ENCODE measurements at regions not wholly inside any gene's neighbourhood (a gene's known extent, or its start where the extent isn't known, plus 50 kb on each side); places are given as distances from the start of the nearest gene placed in this dataset.

DNA sequence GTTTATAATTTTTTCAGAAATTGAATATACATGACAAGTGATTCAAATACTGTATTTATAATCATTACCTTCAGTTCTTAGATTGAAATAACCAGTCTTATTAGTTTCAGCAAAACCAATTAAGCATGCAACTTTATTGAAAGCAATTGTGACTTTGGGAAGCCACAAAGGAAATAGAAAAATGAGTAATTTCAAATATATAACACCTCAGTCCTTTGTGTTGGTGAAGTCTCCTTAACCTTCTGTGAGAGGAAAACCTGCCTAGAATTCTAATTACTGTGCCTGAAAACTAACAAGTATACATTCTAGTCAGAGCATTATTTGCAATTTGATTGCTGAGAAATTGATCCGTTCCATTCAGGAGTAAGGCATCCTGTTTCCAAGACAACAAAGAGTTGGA is 95.8 kb downstream of the S1PR1 start:
- no peak for DNase-seq
- Mint-ChIP-seq H3K27me3 (ENCODE audit: low read depth) (peaks cover 7% of the 10 kb centered on the region), H3K27ac (no peak overlapping the region)

GRCh38 chr1:101333186-101333585 is 96.4 kb downstream of the S1PR1 start:
- ATAC-seq (replicated peaks in 1 of 2): no peak
- Mint-ChIP-seq H3K9me3 (peaks cover 4 to 13% of the 10 kb centered on the region in 2 donors), H3K4me1 (ENCODE audit: low read depth) (peaks cover 22% of the 10 kb centered on the region), H3K4me3 (no peak overlapping the region), H3K27ac (no peak overlapping the region), H3K36me3 (ENCODE audit: insufficient read depth in 2 of 2) (peaks cover 0 to 1% of the 10 kb centered on the region in 2 donors), H3K27me3 (ENCODE audit: low read depth) (peaks cover 7% of the 10 kb centered on the region)
- DNase-seq: no peak

More for the DNA sequence above, 95.8 kb downstream of the S1PR1 start:
- Mint-ChIP-seq H3K9me3 (peaks cover 4 to 13% of the 10 kb centered on the region in 2 donors), H3K36me3 (ENCODE audit: insufficient read depth in 2 of 2) (peaks cover 0 to 1% of the 10 kb centered on the region in 2 donors), H3K4me3 (no peak overlapping the region), H3K4me1 (ENCODE audit: low read depth) (peaks cover 22% of the 10 kb centered on the region)
- no peak for ATAC-seq (replicated peaks in 1 of 2)

DNA sequence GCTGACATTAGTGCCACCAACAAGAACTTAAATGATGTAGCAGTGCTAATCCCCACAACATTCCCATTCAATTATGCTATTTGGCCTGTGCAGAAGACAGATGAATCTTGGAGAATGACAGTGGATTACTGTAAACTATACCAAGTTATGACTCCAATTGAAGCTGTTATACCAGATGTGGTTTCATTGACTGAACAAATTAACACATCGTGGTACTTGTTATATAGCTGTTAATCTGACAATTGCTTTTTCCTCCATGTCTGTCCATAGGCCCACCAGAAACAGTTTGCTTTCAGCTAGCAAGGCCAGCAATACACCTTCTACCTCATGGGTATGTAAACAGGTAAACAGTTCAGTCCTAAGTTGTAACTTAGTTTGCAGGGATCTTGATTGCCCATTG is 101.1 kb downstream of the S1PR1 start:
- Mint-ChIP-seq H3K4me1 (ENCODE audit: low read depth) (peaks cover 19% of the 10 kb centered on the region), H3K27ac (no peak overlapping the region), H3K27me3 (ENCODE audit: low read depth) (peaks cover 7% of the 10 kb centered on the region), H3K36me3 (ENCODE audit: insufficient read depth in 2 of 2) (peaks cover 1% of the 10 kb centered on the region in 2 donors), H3K4me3 (no peak overlapping the region), H3K9me3 (peaks cover under 1 to 8% of the 10 kb centered on the region in 2 donors)
- no peak for DNase-seq
- no peak for ATAC-seq (replicated peaks in 1 of 2)

DNA sequence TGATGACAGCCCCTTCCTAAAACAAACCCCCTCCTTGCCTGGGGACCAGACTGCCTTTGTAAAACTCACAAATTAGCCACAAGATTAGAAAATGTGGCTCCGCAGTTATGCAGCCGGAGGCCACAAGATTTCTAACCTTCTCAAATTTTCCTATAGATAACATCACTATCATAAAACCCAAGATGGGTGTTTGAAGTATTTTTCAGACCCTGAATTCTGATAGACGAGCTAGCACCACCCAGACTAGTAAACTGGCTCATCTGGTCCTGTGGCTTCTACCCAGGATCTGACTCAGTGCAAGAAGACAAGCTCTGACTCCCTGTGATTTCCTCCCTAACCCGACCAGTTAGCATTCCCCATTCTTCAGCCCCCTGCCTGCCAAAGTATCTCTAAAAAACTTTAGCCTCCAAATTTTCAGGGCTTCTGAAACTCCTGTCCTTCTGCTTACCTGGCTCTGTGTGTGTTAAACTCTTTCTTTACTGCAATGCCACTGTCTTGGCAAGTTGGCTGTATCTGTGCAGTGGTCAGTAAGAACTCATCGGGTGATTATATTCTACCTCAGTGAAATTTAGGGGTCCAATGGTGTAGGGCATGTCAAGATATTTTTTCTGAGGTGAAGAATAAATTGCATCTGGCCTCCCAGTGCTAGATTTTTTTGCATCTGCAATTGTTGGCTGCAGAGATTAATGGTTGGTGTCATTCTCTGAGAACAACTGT is 102.1 kb downstream of the S1PR1 start:
- H3K27me3 Mint-ChIP-seq (ENCODE audit: low read depth): peaks cover 7% of the 10 kb centered on the region

GRCh38 chr1:101344745-101345144 is 107.9 kb downstream of the S1PR1 start:
- H3K27ac Mint-ChIP-seq: peak overlapping the region; percentile 63
- peaks cover 5 to 7% of the 10 kb centered on the region in 2 donors for H3K9me3 Mint-ChIP-seq
- no peaks in the 10 kb centered on the region for H3K27me3 Mint-ChIP-seq (ENCODE audit: low read depth)
- H3K4me3 Mint-ChIP-seq: peak overlapping the region in 1 of 2 donors; percentile 34
- no peak for ATAC-seq (replicated peaks in 1 of 2)
- no peak for DNase-seq
- H3K36me3 Mint-ChIP-seq (ENCODE audit: insufficient read depth in 2 of 2): peaks cover 5% of the 10 kb centered on the region in 2 donors
- H3K4me1 Mint-ChIP-seq (ENCODE audit: low read depth): peaks cover 34% of the 10 kb centered on the region

More for the DNA sequence above, 102.1 kb downstream of the S1PR1 start:
- peaks cover 17% of the 10 kb centered on the region for H3K4me1 Mint-ChIP-seq (ENCODE audit: low read depth)
- DNase-seq (peak in 1 of 2 donors; percentile 40), ATAC-seq (replicated peaks in 1 of 2) (peak; percentile 76 to 99)
- peak overlapping the region in 1 of 2 donors; percentile 24 for H3K4me3 Mint-ChIP-seq
- H3K27ac Mint-ChIP-seq: no peak overlapping the region
- H3K36me3 Mint-ChIP-seq (ENCODE audit: insufficient read depth in 2 of 2): peaks cover 5% of the 10 kb centered on the region in 2 donors
- H3K9me3 Mint-ChIP-seq: peaks cover 5 to 14% of the 10 kb centered on the region in 2 donors

DNA sequence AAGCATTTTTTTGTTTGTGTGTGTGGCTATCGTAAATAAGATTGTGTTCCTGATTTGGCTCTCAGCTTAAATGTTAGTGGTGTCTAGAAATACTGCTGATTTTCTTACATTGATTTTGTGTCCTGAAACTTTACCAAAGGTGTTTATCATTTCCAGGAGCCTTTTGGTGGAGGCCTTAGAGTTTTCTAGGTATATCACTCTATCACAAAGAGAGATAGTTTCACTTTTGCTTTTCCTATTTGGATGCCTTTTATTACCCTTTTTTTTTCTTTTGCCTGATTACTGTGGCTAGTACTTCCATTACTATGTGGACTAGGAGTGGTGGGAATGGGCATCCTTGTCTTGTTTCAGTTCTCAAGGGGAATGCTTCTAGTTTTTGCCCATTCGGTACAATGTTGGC is 109.6 kb downstream of the S1PR1 start:
- ATAC-seq (replicated peaks in 1 of 2): no peak
- peaks cover 34% of the 10 kb centered on the region for H3K4me1 Mint-ChIP-seq (ENCODE audit: low read depth)
- peak overlapping the region; percentile 33 to 78 for H3K4me3 Mint-ChIP-seq
- no peak overlapping the region for H3K27ac Mint-ChIP-seq
- peaks cover 5 to 7% of the 10 kb centered on the region in 2 donors for H3K9me3 Mint-ChIP-seq
- H3K27me3 Mint-ChIP-seq (ENCODE audit: low read depth): no peaks in the 10 kb centered on the region
- DNase-seq: no peak
- H3K36me3 Mint-ChIP-seq (ENCODE audit: insufficient read depth in 2 of 2): peaks cover 5% of the 10 kb centered on the region in 2 donors

GRCh38 chr1:101356013-101356412 is 119.2 kb downstream of the S1PR1 start:
- no peak overlapping the region for H3K4me3 Mint-ChIP-seq
- H3K27me3 Mint-ChIP-seq (ENCODE audit: low read depth): peaks cover 6% of the 10 kb centered on the region
- DNase-seq: no peak
- no peak overlapping the region for H3K27ac Mint-ChIP-seq
- H3K36me3 Mint-ChIP-seq (ENCODE audit: insufficient read depth in 2 of 2): no peaks in the 10 kb centered on the region
- H3K9me3 Mint-ChIP-seq: no peaks in the 10 kb centered on the region
- ATAC-seq (replicated peaks in 1 of 2): no peak
- H3K4me1 Mint-ChIP-seq (ENCODE audit: low read depth): peaks cover 11% of the 10 kb centered on the region

DNA sequence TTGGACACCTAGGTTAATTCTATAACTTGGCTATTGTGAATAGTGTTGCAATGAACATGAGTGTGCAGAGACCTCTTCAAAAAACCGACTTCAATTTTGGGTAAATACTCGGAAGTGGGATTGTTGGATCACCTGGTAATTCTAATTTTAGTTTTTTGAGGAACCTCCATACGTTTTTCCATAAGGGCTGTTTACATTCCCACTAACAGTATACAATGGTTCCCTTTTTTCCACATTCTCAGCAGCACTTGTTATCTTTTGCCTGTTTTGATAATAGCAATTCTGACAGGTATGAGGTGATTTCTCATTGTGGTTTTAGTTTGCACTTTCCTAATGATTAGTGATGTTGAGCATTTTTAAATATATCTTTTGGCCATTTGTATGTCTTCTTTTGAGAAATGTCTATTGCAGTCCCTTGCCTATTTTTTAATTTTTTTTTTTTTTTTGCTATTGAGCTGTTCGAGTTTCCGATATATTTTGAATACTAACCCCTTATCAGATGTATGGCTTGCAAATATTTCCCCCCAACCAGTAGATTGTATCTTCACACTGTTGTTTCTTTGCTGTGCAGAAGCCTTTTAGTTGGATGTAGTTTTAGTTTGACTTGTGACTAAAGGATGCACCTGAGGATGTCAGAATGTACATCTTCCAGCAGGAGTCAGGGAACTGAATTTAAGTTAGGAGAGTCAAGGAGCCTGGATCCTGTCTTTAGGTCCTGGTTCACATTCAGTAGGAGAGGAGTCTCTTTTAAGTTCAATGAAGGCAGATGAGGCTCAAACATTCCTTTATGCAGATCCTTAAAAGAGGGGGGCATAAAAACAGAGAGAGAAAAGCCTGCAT is 120.0 kb downstream of the S1PR1 start:
- peaks cover 6% of the 10 kb centered on the region for H3K27me3 Mint-ChIP-seq (ENCODE audit: low read depth)
- H3K9me3 Mint-ChIP-seq: no peaks in the 10 kb centered on the region
- no peak overlapping the region for H3K4me3 Mint-ChIP-seq
- H3K4me1 Mint-ChIP-seq (ENCODE audit: low read depth): peaks cover 11% of the 10 kb centered on the region
- peak overlapping the region; percentile 3 for H3K27ac Mint-ChIP-seq
- no peak for DNase-seq
- H3K36me3 Mint-ChIP-seq (ENCODE audit: insufficient read depth in 2 of 2): no peaks in the 10 kb centered on the region
- no peak for ATAC-seq (replicated peaks in 1 of 2)

DNA sequence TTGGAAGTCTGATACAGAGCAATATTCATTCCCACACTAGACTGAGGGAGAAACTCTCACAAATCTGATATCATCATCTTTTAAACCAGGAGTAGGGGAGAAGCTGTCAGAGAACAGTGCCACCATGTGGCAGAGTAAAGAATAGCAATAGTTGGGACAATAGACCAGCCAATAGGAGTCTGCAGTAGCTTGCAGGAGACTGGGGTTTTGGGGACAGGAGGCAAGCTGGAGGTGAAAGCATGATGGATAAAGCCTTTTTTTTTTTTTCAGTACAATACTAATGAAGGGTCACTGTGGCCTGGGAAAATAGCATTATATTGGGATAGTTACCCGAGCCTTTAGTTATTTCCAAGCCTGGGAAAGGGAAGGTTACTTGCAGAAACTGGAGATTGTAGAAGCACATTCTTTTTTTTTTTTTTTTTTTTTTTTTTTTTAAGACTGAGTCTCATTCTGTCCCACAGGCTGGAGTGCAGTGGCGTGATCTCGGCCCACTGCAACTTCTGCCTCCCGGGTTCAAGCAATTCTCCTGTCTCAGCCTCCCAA is 120.7 kb downstream of the S1PR1 start:
- H3K9me3 Mint-ChIP-seq: no peaks in the 10 kb centered on the region
- DNase-seq (peak; percentile 71 to 81), ATAC-seq (replicated peaks in 1 of 2) (peak; percentile 99 to 100)
- H3K4me1 Mint-ChIP-seq (ENCODE audit: low read depth): peaks cover 11% of the 10 kb centered on the region
- H3K27ac Mint-ChIP-seq: peak overlapping the region; percentile 3
- no peaks in the 10 kb centered on the region for H3K36me3 Mint-ChIP-seq (ENCODE audit: insufficient read depth in 2 of 2)
- H3K27me3 Mint-ChIP-seq (ENCODE audit: low read depth): peaks cover 6% of the 10 kb centered on the region
- no peak overlapping the region for H3K4me3 Mint-ChIP-seq

- H3K4me3 Mint-ChIP-seq: no peak overlapping the region
- DNase-seq: no peak
- peaks cover 11% of the 10 kb centered on the region for H3K4me1 Mint-ChIP-seq (ENCODE audit: low read depth)
- H3K27me3 Mint-ChIP-seq (ENCODE audit: low read depth): peaks cover 10% of the 10 kb centered on the region
- no peak for ATAC-seq (replicated peaks in 1 of 2)
- no peaks in the 10 kb centered on the region for H3K9me3 Mint-ChIP-seq
- H3K27ac Mint-ChIP-seq: no peak overlapping the region
- no peaks in the 10 kb centered on the region for H3K36me3 Mint-ChIP-seq (ENCODE audit: insufficient read depth in 2 of 2)
These were observed 123.7 kb downstream of the S1PR1 start for GRCh38 chr1:101360506-101360905.

DNA sequence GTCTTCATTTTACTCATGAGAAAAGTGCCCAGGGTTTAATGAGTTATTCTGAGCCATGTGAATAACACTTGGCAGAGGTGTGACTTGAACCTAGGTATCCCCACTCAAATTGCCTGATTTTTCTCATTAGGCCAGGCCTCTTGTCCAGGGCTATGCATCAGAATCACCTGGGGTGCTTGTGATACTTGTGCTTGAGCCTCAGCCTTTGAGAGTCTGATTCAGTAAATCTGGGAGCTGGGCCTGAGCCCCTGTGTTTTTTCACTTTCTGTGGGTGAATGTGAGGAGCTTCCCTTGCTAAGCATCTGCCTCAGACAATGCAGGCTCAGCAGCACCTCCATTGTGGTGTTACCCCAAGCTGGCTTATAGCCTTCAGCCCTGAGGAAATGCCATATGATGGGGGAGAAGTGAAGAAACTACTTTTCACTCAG is 127.1 kb downstream of the S1PR1 start:
- peaks cover 14% of the 10 kb centered on the region for H3K27me3 Mint-ChIP-seq (ENCODE audit: low read depth)
- no peak overlapping the region for H3K27ac Mint-ChIP-seq
- DNase-seq (no peak), ATAC-seq (replicated peaks in 1 of 2) (no peak)
- H3K9me3 Mint-ChIP-seq: no peaks in the 10 kb centered on the region
- no peak overlapping the region for H3K4me3 Mint-ChIP-seq
- no peaks in the 10 kb centered on the region for H3K4me1 Mint-ChIP-seq (ENCODE audit: low read depth)
- H3K36me3 Mint-ChIP-seq (ENCODE audit: insufficient read depth in 2 of 2): no peaks in the 10 kb centered on the region

GRCh38 chr1:101364370-101365120 is 127.7 kb downstream of the S1PR1 start:
- Mint-ChIP-seq H3K27me3 (ENCODE audit: low read depth) (peaks cover 14% of the 10 kb centered on the region), H3K9me3 (no peaks in the 10 kb centered on the region), H3K27ac (no peak overlapping the region), H3K4me1 (ENCODE audit: low read depth) (no peaks in the 10 kb centered on the region), H3K36me3 (ENCODE audit: insufficient read depth in 2 of 2) (no peaks in the 10 kb centered on the region), H3K4me3 (no peak overlapping the region)
- ATAC-seq (replicated peaks in 1 of 2) (no peak), DNase-seq (no peak)

All from activated T-cell treated with anti-CD3 and anti-CD28 coated beads, Interleukin-2, amount 50 U/mL, for 72 hours (primary cell).